ENCODE measurements at regions not wholly inside any gene's neighbourhood (a gene's known extent, or its start where the extent isn't known, plus 50 kb on each side); places are given as distances from the start of the nearest gene placed in this dataset.
"Not testable (repeated sequence)": the region's sequence is repeated elsewhere in the genome, so short reads cannot be mapped to it uniquely, and the experiment has no call there.

DNA sequence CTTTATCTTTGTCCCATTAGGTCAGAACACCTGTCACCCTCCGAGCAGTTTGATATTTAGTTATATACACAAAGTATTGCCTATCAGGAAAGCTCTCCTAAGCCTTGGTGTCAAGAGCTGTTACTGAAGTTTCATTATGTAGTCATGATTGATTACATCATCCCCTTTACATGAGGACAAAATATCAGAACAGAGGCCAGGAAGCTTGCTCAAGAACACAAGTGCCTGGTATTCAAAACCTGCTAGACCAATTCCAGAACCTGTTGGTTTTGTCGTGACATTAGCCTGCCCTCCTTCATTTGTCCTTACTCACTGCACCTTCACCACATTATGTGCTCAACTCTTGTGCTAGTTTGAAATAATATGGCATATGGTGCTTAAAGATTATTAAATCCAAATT, 377.1 kb downstream of the CDH19 start:
- Histone ChIP-seq H3K79me2 (ENCODE audit: low read length) (no peaks in the 10 kb centered on the region), H3K36me3 (replicated peaks; ENCODE audit: low read depth, low read length) (no peaks in the 10 kb centered on the region), H3K4me1 (ENCODE audit: low read length) (no peaks in the 10 kb centered on the region), H3K4me3 (ENCODE audit: low read length) (no peak overlapping the region), H3K4me2 (ENCODE audit: low read length) (no peak overlapping the region), H4K20me1 (ENCODE audit: insufficient read depth, low read length) (no peaks in the 10 kb centered on the region), H3K27ac (ENCODE audit: low read length) (no peak overlapping the region), H3K9me3 (ENCODE audit: insufficient read depth, low read length) (no peaks in the 10 kb centered on the region), H3K9ac (ENCODE audit: low read length) (no peak overlapping the region), H2AFZ (ENCODE audit: low read depth, low read length) (no peak overlapping the region), H3K27me3 (ENCODE audit: low read depth, low read length) (no peaks in the 10 kb centered on the region)
- no peak for TF ChIP-seq EZH2phosphoT487 (IDR thresholded peaks at IDR 0.05; ENCODE audit: low read depth)
- TF ChIP-seq, protein P1, sequence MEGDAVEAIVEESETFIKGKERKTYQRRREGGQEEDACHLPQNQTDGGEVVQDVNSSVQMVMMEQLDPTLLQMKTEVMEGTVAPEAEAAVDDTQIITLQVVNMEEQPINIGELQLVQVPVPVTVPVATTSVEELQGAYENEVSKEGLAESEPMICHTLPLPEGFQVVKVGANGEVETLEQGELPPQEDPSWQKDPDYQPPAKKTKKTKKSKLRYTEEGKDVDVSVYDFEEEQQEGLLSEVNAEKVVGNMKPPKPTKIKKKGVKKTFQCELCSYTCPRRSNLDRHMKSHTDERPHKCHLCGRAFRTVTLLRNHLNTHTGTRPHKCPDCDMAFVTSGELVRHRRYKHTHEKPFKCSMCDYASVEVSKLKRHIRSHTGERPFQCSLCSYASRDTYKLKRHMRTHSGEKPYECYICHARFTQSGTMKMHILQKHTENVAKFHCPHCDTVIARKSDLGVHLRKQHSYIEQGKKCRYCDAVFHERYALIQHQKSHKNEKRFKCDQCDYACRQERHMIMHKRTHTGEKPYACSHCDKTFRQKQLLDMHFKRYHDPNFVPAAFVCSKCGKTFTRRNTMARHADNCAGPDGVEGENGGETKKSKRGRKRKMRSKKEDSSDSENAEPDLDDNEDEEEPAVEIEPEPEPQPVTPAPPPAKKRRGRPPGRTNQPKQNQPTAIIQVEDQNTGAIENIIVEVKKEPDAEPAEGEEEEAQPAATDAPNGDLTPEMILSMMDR (IDR thresholded peaks at IDR 0.05; ENCODE audit: low read depth, low read length), result no peak

DNA sequence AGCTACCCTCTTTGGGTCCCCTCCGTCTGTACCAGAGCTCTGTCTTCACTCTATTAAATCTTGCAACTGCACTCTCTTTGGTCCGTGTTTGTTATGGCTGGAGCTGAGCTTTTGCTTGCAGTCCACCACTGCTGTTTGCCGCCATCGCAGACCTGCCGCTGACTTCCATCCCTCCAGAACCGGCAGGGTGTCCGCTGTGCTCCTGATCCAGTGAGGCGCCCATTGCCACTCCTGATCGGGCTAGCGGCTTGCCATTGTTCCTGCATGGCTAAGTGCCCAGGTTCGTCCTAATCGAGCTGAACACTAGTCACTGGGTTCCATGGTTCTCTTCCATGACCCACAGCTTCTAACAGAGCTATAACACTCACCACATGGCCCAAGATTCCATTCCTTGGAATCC, 380.6 kb downstream of the CDH19 start:
- not testable (repeated sequence) for H3K27me3 ChIP-seq (ENCODE audit: low read depth, low read length); H3K4me3 ChIP-seq (ENCODE audit: low read length); H3K9me3 ChIP-seq (ENCODE audit: insufficient read depth, low read length); H4K20me1 ChIP-seq (ENCODE audit: insufficient read depth, low read length); H3K36me3 ChIP-seq (replicated peaks; ENCODE audit: low read depth, low read length); H3K79me2 ChIP-seq (ENCODE audit: low read length); H3K27ac ChIP-seq (ENCODE audit: low read length); H3K4me2 ChIP-seq (ENCODE audit: low read length); H2AFZ ChIP-seq (ENCODE audit: low read depth, low read length); H3K9ac ChIP-seq (ENCODE audit: low read length); H3K4me1 ChIP-seq (ENCODE audit: low read length)

DNA sequence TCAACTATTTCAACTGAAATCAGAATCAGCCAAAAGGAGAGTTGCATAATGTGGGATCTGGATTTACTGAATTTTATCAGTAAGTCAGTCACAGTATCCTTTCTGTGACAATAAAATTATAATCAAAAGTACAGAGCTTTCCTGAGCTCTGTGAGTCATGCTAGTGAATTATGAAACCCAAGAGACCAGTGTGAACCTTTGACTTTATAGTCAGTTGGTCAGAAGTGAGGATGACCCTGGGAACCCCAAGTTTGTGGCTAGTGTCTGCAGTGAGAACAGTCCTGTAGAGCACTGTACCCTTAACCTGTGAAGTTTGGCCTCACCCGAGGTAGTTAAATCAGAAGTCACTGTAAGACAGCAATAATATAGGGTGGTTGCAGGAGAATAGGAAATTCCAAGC, 381.7 kb downstream of the CDH19 start:
- Histone ChIP-seq H3K79me2 (ENCODE audit: low read length) (no peaks in the 10 kb centered on the region), H3K27ac (ENCODE audit: low read length) (no peak overlapping the region)

DNA sequence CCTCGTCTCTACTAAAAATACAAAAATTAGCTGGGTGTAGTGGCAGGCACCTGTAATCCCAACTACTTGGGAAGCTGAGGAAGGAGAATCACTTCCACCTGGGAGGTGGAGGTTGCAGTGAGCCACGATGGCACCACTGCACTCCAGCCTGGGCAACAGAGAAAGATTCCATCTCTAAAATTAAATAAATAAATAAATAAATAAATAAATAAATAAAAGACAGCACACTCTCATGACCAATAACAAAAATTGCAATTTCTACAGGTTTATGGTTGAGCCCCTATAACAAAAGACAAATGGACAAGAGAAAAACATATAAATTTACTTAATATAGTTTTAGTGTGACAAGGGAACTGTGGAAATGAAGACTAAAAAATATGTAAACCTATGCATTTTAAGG, 384.1 kb downstream of the CDH19 start:
- no peak overlapping the region for H3K27ac ChIP-seq (ENCODE audit: low read length)
- H4K20me1 ChIP-seq (ENCODE audit: insufficient read depth, low read length), result no peaks in the 10 kb centered on the region
- H2AFZ ChIP-seq (ENCODE audit: low read depth, low read length), result no peak overlapping the region
- no peaks in the 10 kb centered on the region for H3K9me3 ChIP-seq (ENCODE audit: insufficient read depth, low read length)
- H3K4me3 ChIP-seq (ENCODE audit: low read length), result no peak overlapping the region
- no peak overlapping the region for H3K9ac ChIP-seq (ENCODE audit: low read length)
- no peak for TF ChIP-seq EZH2phosphoT487 (IDR thresholded peaks at IDR 0.05; ENCODE audit: low read depth)
- TF ChIP-seq, protein P1 (IDR thresholded peaks at IDR 0.05; ENCODE audit: low read depth, low read length), result no peak
- no peaks in the 10 kb centered on the region for H3K79me2 ChIP-seq (ENCODE audit: low read length)
- H3K36me3 ChIP-seq (replicated peaks; ENCODE audit: low read depth, low read length), result no peaks in the 10 kb centered on the region
- no peak overlapping the region for H3K4me2 ChIP-seq (ENCODE audit: low read length)
- no peaks in the 10 kb centered on the region for H3K4me1 ChIP-seq (ENCODE audit: low read length)
- H3K27me3 ChIP-seq (ENCODE audit: low read depth, low read length), result no peaks in the 10 kb centered on the region

More for the DNA sequence above, 381.7 kb downstream of the CDH19 start:
- Histone ChIP-seq H3K27me3 (ENCODE audit: low read depth, low read length) (no peaks in the 10 kb centered on the region), H3K36me3 (replicated peaks; ENCODE audit: low read depth, low read length) (no peaks in the 10 kb centered on the region), H3K4me1 (ENCODE audit: low read length) (no peaks in the 10 kb centered on the region), H3K4me2 (ENCODE audit: low read length) (no peak overlapping the region), H3K4me3 (ENCODE audit: low read length) (no peak overlapping the region), H3K9me3 (ENCODE audit: insufficient read depth, low read length) (no peaks in the 10 kb centered on the region), H2AFZ (ENCODE audit: low read depth, low read length) (no peak overlapping the region), H3K9ac (ENCODE audit: low read length) (no peak overlapping the region), H4K20me1 (ENCODE audit: insufficient read depth, low read length) (no peaks in the 10 kb centered on the region)
- TF ChIP-seq, protein P1 (IDR thresholded peaks at IDR 0.05; ENCODE audit: low read depth, low read length), result no peak
- TF ChIP-seq EZH2phosphoT487 (IDR thresholded peaks at IDR 0.05; ENCODE audit: low read depth), result no peak

DNA sequence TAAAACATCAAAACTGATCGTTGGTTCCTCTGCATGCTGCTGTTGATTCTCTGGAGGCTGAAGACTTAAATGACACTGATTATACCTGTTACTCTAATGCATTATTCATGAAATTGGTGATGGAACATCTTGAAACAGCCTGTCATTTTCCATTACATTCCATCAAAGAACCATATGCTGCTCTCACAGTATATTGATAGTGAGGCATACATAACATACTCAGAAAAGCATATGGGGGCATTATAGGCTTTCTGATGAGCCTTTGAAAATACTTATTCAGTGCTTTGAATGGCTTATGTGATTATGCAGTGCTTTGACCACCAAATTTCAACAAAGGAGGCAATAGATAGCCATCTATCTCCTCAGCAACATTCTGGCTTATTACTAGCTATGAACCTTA, 392.1 kb downstream of the CDH19 start:
- H3K4me3 ChIP-seq (ENCODE audit: low read length), result no peak overlapping the region
- H2AFZ ChIP-seq (ENCODE audit: low read depth, low read length), result no peak overlapping the region
- H3K9me3 ChIP-seq (ENCODE audit: insufficient read depth, low read length), result no peaks in the 10 kb centered on the region
- H3K36me3 ChIP-seq (replicated peaks; ENCODE audit: low read depth, low read length), result no peaks in the 10 kb centered on the region
- H4K20me1 ChIP-seq (ENCODE audit: insufficient read depth, low read length), result no peaks in the 10 kb centered on the region
- no peaks in the 10 kb centered on the region for H3K4me1 ChIP-seq (ENCODE audit: low read length)
- no peak overlapping the region for H3K27ac ChIP-seq (ENCODE audit: low read length)
- no peaks in the 10 kb centered on the region for H3K27me3 ChIP-seq (ENCODE audit: low read depth, low read length)
- no peak overlapping the region for H3K9ac ChIP-seq (ENCODE audit: low read length)
- no peaks in the 10 kb centered on the region for H3K79me2 ChIP-seq (ENCODE audit: low read length)
- TF ChIP-seq EZH2phosphoT487 (IDR thresholded peaks at IDR 0.05; ENCODE audit: low read depth), result no peak
- TF ChIP-seq, protein P1 (IDR thresholded peaks at IDR 0.05; ENCODE audit: low read depth, low read length), result 0 out of 2 replicates have a peak, but pooled peaks have one; percentile 8
- H3K4me2 ChIP-seq (ENCODE audit: low read length), result no peak overlapping the region

Data from OCI-LY3 (cell line).